ENCODE measurements at regions not wholly inside any gene's neighbourhood (a gene's known extent, or its start where the extent isn't known, plus 50 kb on each side); places are given as distances from the start of the nearest gene placed in this dataset.

GRCh38 chr3:148329481-148330235 is 368.0 kb upstream of the AGTR1 start:
- Histone ChIP-seq H3K27me3 (ENCODE audit: control insufficient read depth in 1 of 2, insufficient read depth in 2 of 2, low read length in 1 of 2) (no peaks in the 10 kb centered on the region), H3K27ac (ENCODE audit: low read depth in 1 of 2, low read length in 2 of 2) (no peak overlapping the region), H3K4me3 (ENCODE audit: low read length in 2 of 2) (no peak overlapping the region), H3K36me3 (ENCODE audit: control insufficient read depth in 1 of 2, insufficient read depth in 2 of 2, low read length in 1 of 2) (no peaks in the 10 kb centered on the region), H3K9me3 (ENCODE audit: control insufficient read depth, low read length) (no peaks in the 10 kb centered on the region), H3K4me1 (ENCODE audit: control insufficient read depth in 1 of 2, insufficient read depth in 2 of 2, low read length in 2 of 2) (no peaks in the 10 kb centered on the region)
- ATAC-seq (ENCODE audit: low FRiP score): no peak
- intact Hi-C loops (cut with DNase I): no loop called here
- WGBS, 2 donors: 66 to 67% methylated on average over 4 of the region's 4 CpGs
- DNase-seq: no peak

GRCh38 chr3:148330542-148330941 is 367.2 kb upstream of the AGTR1 start:
- Histone ChIP-seq H3K36me3 (ENCODE audit: control insufficient read depth in 1 of 2, insufficient read depth in 2 of 2, low read length in 1 of 2) (no peaks in the 10 kb centered on the region), H3K27ac (ENCODE audit: low read depth in 1 of 2, low read length in 2 of 2) (no peak overlapping the region), H3K4me1 (ENCODE audit: control insufficient read depth in 1 of 2, insufficient read depth in 2 of 2, low read length in 2 of 2) (no peaks in the 10 kb centered on the region), H3K4me3 (ENCODE audit: low read length in 2 of 2) (no peak overlapping the region), H3K9me3 (ENCODE audit: control insufficient read depth, low read length) (no peaks in the 10 kb centered on the region), H3K27me3 (ENCODE audit: control insufficient read depth in 1 of 2, insufficient read depth in 2 of 2, low read length in 1 of 2) (no peaks in the 10 kb centered on the region)
- intact Hi-C loops (cut with DNase I): no loop called here
- ATAC-seq (ENCODE audit: low FRiP score): no peak
- DNase-seq: no peak
- WGBS, 2 donors: 35 to 45% methylated on average over 4 of the region's 4 CpGs

- ATAC-seq (ENCODE audit: low FRiP score): no peak
- Histone ChIP-seq H3K4me1 (ENCODE audit: control insufficient read depth in 1 of 2, insufficient read depth in 2 of 2, low read length in 2 of 2) (no peaks in the 10 kb centered on the region), H3K27ac (ENCODE audit: low read depth in 1 of 2, low read length in 2 of 2) (no peak overlapping the region), H3K36me3 (ENCODE audit: control insufficient read depth in 1 of 2, insufficient read depth in 2 of 2, low read length in 1 of 2) (no peaks in the 10 kb centered on the region), H3K27me3 (ENCODE audit: control insufficient read depth in 1 of 2, insufficient read depth in 2 of 2, low read length in 1 of 2) (no peaks in the 10 kb centered on the region), H3K4me3 (ENCODE audit: low read length in 2 of 2) (no peak overlapping the region), H3K9me3 (ENCODE audit: control insufficient read depth, low read length) (no peaks in the 10 kb centered on the region)
- intact Hi-C loops (cut with DNase I): no loop called here
- 15 to 41% methylated on average over 1 of the region's 1 CpG for WGBS, 2 donors
- DNase-seq: no peak
Measured at GRCh38 chr3:148331081-148331846, 366.4 kb upstream of the AGTR1 start.

GRCh38 chr3:148332509-148332908 is 365.2 kb upstream of the AGTR1 start:
- WGBS, 2 donors: 80 to 83% methylated on average over 2 of the region's 2 CpGs
- H3K36me3 ChIP-seq (ENCODE audit: control insufficient read depth in 1 of 2, insufficient read depth in 2 of 2, low read length in 1 of 2): no peaks in the 10 kb centered on the region
- H3K9me3 ChIP-seq (ENCODE audit: control insufficient read depth, low read length): no peaks in the 10 kb centered on the region
- DNase-seq (no peak), ATAC-seq (ENCODE audit: low FRiP score) (no peak)
- no peaks in the 10 kb centered on the region for H3K4me1 ChIP-seq (ENCODE audit: control insufficient read depth in 1 of 2, insufficient read depth in 2 of 2, low read length in 2 of 2)
- no peak overlapping the region for H3K4me3 ChIP-seq (ENCODE audit: low read length in 2 of 2)
- H3K27ac ChIP-seq (ENCODE audit: low read depth in 1 of 2, low read length in 2 of 2): no peak overlapping the region
- intact Hi-C loops (cut with DNase I): no loop called here
- no peaks in the 10 kb centered on the region for H3K27me3 ChIP-seq (ENCODE audit: control insufficient read depth in 1 of 2, insufficient read depth in 2 of 2, low read length in 1 of 2)

GRCh38 chr3:148333091-148333490 is 364.6 kb upstream of the AGTR1 start:
- 36 to 37% methylated on average over 3 of the region's 3 CpGs for WGBS, 2 donors
- Histone ChIP-seq H3K4me3 (ENCODE audit: low read length in 2 of 2) (no peak overlapping the region), H3K27ac (ENCODE audit: low read depth in 1 of 2, low read length in 2 of 2) (no peak overlapping the region), H3K36me3 (ENCODE audit: control insufficient read depth in 1 of 2, insufficient read depth in 2 of 2, low read length in 1 of 2) (no peaks in the 10 kb centered on the region), H3K4me1 (ENCODE audit: control insufficient read depth in 1 of 2, insufficient read depth in 2 of 2, low read length in 2 of 2) (no peaks in the 10 kb centered on the region), H3K9me3 (ENCODE audit: control insufficient read depth, low read length) (no peaks in the 10 kb centered on the region), H3K27me3 (ENCODE audit: control insufficient read depth in 1 of 2, insufficient read depth in 2 of 2, low read length in 1 of 2) (no peaks in the 10 kb centered on the region)
- intact Hi-C loops (cut with DNase I): no loop called here
- DNase-seq: no peak
- ATAC-seq (ENCODE audit: low FRiP score): no peak

- WGBS, 2 donors: 72 to 77% methylated on average over 2 of the region's 2 CpGs
- intact Hi-C loops (cut with DNase I): no loop called here
Measured at GRCh38 chr3:148335612-148336011, 362.1 kb upstream of the AGTR1 start.

GRCh38 chr3:148343416-148343815 is 354.3 kb upstream of the AGTR1 start:
- H3K27me3 ChIP-seq (ENCODE audit: control insufficient read depth in 1 of 2, insufficient read depth in 2 of 2, low read length in 1 of 2): no peaks in the 10 kb centered on the region
- peaks cover 3% of the 10 kb centered on the region for H3K9me3 ChIP-seq (ENCODE audit: control insufficient read depth, low read length)
- ATAC-seq (ENCODE audit: low FRiP score) (no peak), DNase-seq (no peak)
- H3K4me1 ChIP-seq (ENCODE audit: control insufficient read depth in 1 of 2, insufficient read depth in 2 of 2, low read length in 2 of 2): no peaks in the 10 kb centered on the region
- H3K27ac ChIP-seq (ENCODE audit: low read depth in 1 of 2, low read length in 2 of 2): no peak overlapping the region
- 73 to 75% methylated on average over 1 of the region's 1 CpG for WGBS, 2 donors
- no peak overlapping the region for H3K4me3 ChIP-seq (ENCODE audit: low read length in 2 of 2)
- no peaks in the 10 kb centered on the region for H3K36me3 ChIP-seq (ENCODE audit: control insufficient read depth in 1 of 2, insufficient read depth in 2 of 2, low read length in 1 of 2)
- intact Hi-C loops (cut with DNase I): no loop called here

More at GRCh38 chr3:148335612-148336011, 362.1 kb upstream of the AGTR1 start:
- Histone ChIP-seq H3K4me1 (ENCODE audit: control insufficient read depth in 1 of 2, insufficient read depth in 2 of 2, low read length in 2 of 2) (no peaks in the 10 kb centered on the region), H3K4me3 (ENCODE audit: low read length in 2 of 2) (no peak overlapping the region), H3K27me3 (ENCODE audit: control insufficient read depth in 1 of 2, insufficient read depth in 2 of 2, low read length in 1 of 2) (no peaks in the 10 kb centered on the region), H3K9me3 (ENCODE audit: control insufficient read depth, low read length) (peaks cover 2% of the 10 kb centered on the region), H3K27ac (ENCODE audit: low read depth in 1 of 2, low read length in 2 of 2) (no peak overlapping the region), H3K36me3 (ENCODE audit: control insufficient read depth in 1 of 2, insufficient read depth in 2 of 2, low read length in 1 of 2) (no peaks in the 10 kb centered on the region)
- no peak for DNase-seq
- ATAC-seq (ENCODE audit: low FRiP score): no peak

GRCh38 chr3:148344521-148344920 is 353.2 kb upstream of the AGTR1 start:
- ATAC-seq (ENCODE audit: low FRiP score) (no peak), DNase-seq (no peak)
- intact Hi-C loops (cut with DNase I): no loop called here
- Histone ChIP-seq H3K4me1 (ENCODE audit: control insufficient read depth in 1 of 2, insufficient read depth in 2 of 2, low read length in 2 of 2) (no peaks in the 10 kb centered on the region), H3K36me3 (ENCODE audit: control insufficient read depth in 1 of 2, insufficient read depth in 2 of 2, low read length in 1 of 2) (no peaks in the 10 kb centered on the region), H3K4me3 (ENCODE audit: low read length in 2 of 2) (no peak overlapping the region), H3K9me3 (ENCODE audit: control insufficient read depth, low read length) (peaks cover 3% of the 10 kb centered on the region), H3K27ac (ENCODE audit: low read depth in 1 of 2, low read length in 2 of 2) (no peak overlapping the region), H3K27me3 (ENCODE audit: control insufficient read depth in 1 of 2, insufficient read depth in 2 of 2, low read length in 1 of 2) (no peaks in the 10 kb centered on the region)
- 78 to 82% methylated on average over 1 of the region's 1 CpG for WGBS, 2 donors

GRCh38 chr3:148360051-148360450 is 337.7 kb upstream of the AGTR1 start:
- no peak for DNase-seq
- no peaks in the 10 kb centered on the region for H3K36me3 ChIP-seq (ENCODE audit: control insufficient read depth in 1 of 2, insufficient read depth in 2 of 2, low read length in 1 of 2)
- no peaks in the 10 kb centered on the region for H3K4me1 ChIP-seq (ENCODE audit: control insufficient read depth in 1 of 2, insufficient read depth in 2 of 2, low read length in 2 of 2)
- H3K27me3 ChIP-seq (ENCODE audit: control insufficient read depth in 1 of 2, insufficient read depth in 2 of 2, low read length in 1 of 2): no peaks in the 10 kb centered on the region
- intact Hi-C loops (cut with DNase I): no loop called here
- no peak for ATAC-seq (ENCODE audit: low FRiP score)
- no peak overlapping the region for H3K4me3 ChIP-seq (ENCODE audit: low read length in 2 of 2)
- no peaks in the 10 kb centered on the region for H3K9me3 ChIP-seq (ENCODE audit: control insufficient read depth, low read length)
- H3K27ac ChIP-seq (ENCODE audit: low read depth in 1 of 2, low read length in 2 of 2): no peak overlapping the region
